Skeletal muscle tissue (tissue), 3 donors: ENCODE measurements at regions not wholly inside any gene's neighbourhood (a gene's known extent, or its start where the extent isn't known, plus 50 kb on each side); places are given as distances from the start of the nearest gene placed in this dataset.

Experiments used
- H3K27ac ChIP-seq: one replicate; pipeline ENCODE4 v1.7.0; 2013; ENCODE audit warnings: mild to moderate bottlenecking, low read depth, low read length, inconsistent platforms
- H3K27me3 ChIP-seq, 3 donors: one replicate each; pipeline ENCODE4 v1.7.0; 2013; ENCODE audit warnings: low read length in 3 of 3; ENCODE audit not compliant: control insufficient read depth in 3 of 3, insufficient read depth in 3 of 3
- H3K36me3 ChIP-seq, 3 donors: one replicate each; pipeline ENCODE4 v1.7.0; 2013; ENCODE audit warnings: low read length in 3 of 3; ENCODE audit not compliant: control insufficient read depth in 3 of 3, insufficient read depth in 3 of 3
- H3K4me1 ChIP-seq, 3 donors: one replicate each; pipeline ENCODE4 v1.7.0; 2013; ENCODE audit warnings: low read length in 3 of 3, mild to moderate bottlenecking in 3 of 3; ENCODE audit not compliant: control insufficient read depth in 3 of 3, insufficient read depth in 3 of 3
- H3K4me3 ChIP-seq, 3 donors: one replicate each; pipeline ENCODE4 v1.7.0; 2013; ENCODE audit warnings: low read length in 3 of 3
- H3K9ac ChIP-seq, 3 donors: one replicate each; pipeline ENCODE4 v1.7.0; 2013; ENCODE audit warnings: low read length in 3 of 3, mild to moderate bottlenecking in 3 of 3, moderate library complexity in 2 of 3, low read depth in 1 of 3
- H3K9me3 ChIP-seq, 3 donors: one replicate each; pipeline ENCODE4 v1.7.0; 2013; ENCODE audit warnings: low read length in 3 of 3; ENCODE audit not compliant: control insufficient read depth in 3 of 3
- donor health status: Osteomylitis.

- H3K4me1 ChIP-seq, result no peaks in the 10 kb centered on the region
- H3K4me3 ChIP-seq, result no peak overlapping the region
- no peaks in the 10 kb centered on the region for H3K9me3 ChIP-seq
- no peak overlapping the region for H3K9ac ChIP-seq
- H3K36me3 ChIP-seq, result no peaks in the 10 kb centered on the region
- no peaks in the 10 kb centered on the region for H3K27me3 ChIP-seq
- no peak overlapping the region for H3K27ac ChIP-seq
Observed at GRCh38 chr12:77610446-77610845, 220.2 kb upstream of the NAV3 start.

- H3K9me3 ChIP-seq, result no peaks in the 10 kb centered on the region
- no peaks in the 10 kb centered on the region for H3K36me3 ChIP-seq
Observed at GRCh38 chr12:77609016-77609415, 221.7 kb upstream of the NAV3 start.

GRCh38 chr12:77608271-77608824 is 222.3 kb upstream of the NAV3 start:
- no peaks in the 10 kb centered on the region for H3K9me3 ChIP-seq
- H3K27ac ChIP-seq, result no peak overlapping the region
- H3K4me3 ChIP-seq, result no peak overlapping the region
- no peaks in the 10 kb centered on the region for H3K4me1 ChIP-seq
- no peaks in the 10 kb centered on the region for H3K36me3 ChIP-seq
- H3K9ac ChIP-seq, result no peak overlapping the region
- no peaks in the 10 kb centered on the region for H3K27me3 ChIP-seq

More at GRCh38 chr12:77609016-77609415, 221.7 kb upstream of the NAV3 start:
- H3K9ac ChIP-seq, result no peak overlapping the region
- H3K27ac ChIP-seq, result no peak overlapping the region
- no peak overlapping the region for H3K4me3 ChIP-seq
- no peaks in the 10 kb centered on the region for H3K27me3 ChIP-seq
- no peaks in the 10 kb centered on the region for H3K4me1 ChIP-seq

- Histone ChIP-seq H3K27me3 (no peaks in the 10 kb centered on the region), H3K4me3 (no peak overlapping the region), H3K4me1 (no peaks in the 10 kb centered on the region), H3K9ac (no peak overlapping the region), H3K9me3 (no peaks in the 10 kb centered on the region), H3K27ac (no peak overlapping the region), H3K36me3 (no peaks in the 10 kb centered on the region)
Observed at GRCh38 chr12:77606348-77606747, 224.3 kb upstream of the NAV3 start.

- H3K27ac ChIP-seq, result no peak overlapping the region
- no peak overlapping the region for H3K9ac ChIP-seq
- H3K9me3 ChIP-seq, result no peaks in the 10 kb centered on the region
- H3K4me1 ChIP-seq, result no peaks in the 10 kb centered on the region
- H3K27me3 ChIP-seq, result no peaks in the 10 kb centered on the region
- H3K36me3 ChIP-seq, result no peaks in the 10 kb centered on the region
- no peak overlapping the region for H3K4me3 ChIP-seq
Observed at GRCh38 chr12:77603946-77604345, 226.7 kb upstream of the NAV3 start.

- Histone ChIP-seq H3K27ac (no peak overlapping the region), H3K4me1 (no peaks in the 10 kb centered on the region), H3K36me3 (no peaks in the 10 kb centered on the region), H3K4me3 (no peak overlapping the region), H3K9ac (no peak overlapping the region), H3K9me3 (no peaks in the 10 kb centered on the region), H3K27me3 (no peaks in the 10 kb centered on the region)
Observed at GRCh38 chr12:77601069-77601468, 229.6 kb upstream of the NAV3 start.

- Histone ChIP-seq H3K36me3 (no peaks in the 10 kb centered on the region), H3K9ac (no peak overlapping the region), H3K27ac (no peak overlapping the region), H3K9me3 (no peaks in the 10 kb centered on the region), H3K4me1 (no peaks in the 10 kb centered on the region), H3K27me3 (no peaks in the 10 kb centered on the region), H3K4me3 (no peak overlapping the region)
Observed at GRCh38 chr12:77600468-77600843, 230.2 kb upstream of the NAV3 start.

GRCh38 chr12:77599782-77600467 is 230.8 kb upstream of the NAV3 start:
- Histone ChIP-seq H3K9me3 (no peaks in the 10 kb centered on the region), H3K36me3 (no peaks in the 10 kb centered on the region), H3K4me3 (no peak overlapping the region), H3K27ac (no peak overlapping the region), H3K9ac (no peak overlapping the region), H3K4me1 (no peaks in the 10 kb centered on the region), H3K27me3 (no peaks in the 10 kb centered on the region)

GRCh38 chr12:77594366-77594765 is 236.3 kb upstream of the NAV3 start:
- Histone ChIP-seq H3K9ac (no peak overlapping the region), H3K4me1 (no peaks in the 10 kb centered on the region), H3K27ac (no peak overlapping the region), H3K36me3 (no peaks in the 10 kb centered on the region), H3K27me3 (no peaks in the 10 kb centered on the region), H3K4me3 (no peak overlapping the region), H3K9me3 (no peaks in the 10 kb centered on the region)

- H3K4me1 ChIP-seq, result no peaks in the 10 kb centered on the region
Observed at GRCh38 chr12:77592836-77593235, 237.9 kb upstream of the NAV3 start.

More at GRCh38 chr12:77592836-77593235, 237.9 kb upstream of the NAV3 start:
- no peaks in the 10 kb centered on the region for H3K27me3 ChIP-seq
- H3K36me3 ChIP-seq, result no peaks in the 10 kb centered on the region
- no peak overlapping the region for H3K4me3 ChIP-seq
- no peaks in the 10 kb centered on the region for H3K9me3 ChIP-seq
- H3K9ac ChIP-seq, result no peak overlapping the region
- no peak overlapping the region for H3K27ac ChIP-seq
